Stimulated activated CD8-positive, alpha-beta memory T cell treated with anti-CD3 and anti-CD28 coated beads, Interleukin-4, amount 100 ng/mL, for 48 hours (primary cell): ENCODE measurements at regions not wholly inside any gene's neighbourhood (a gene's known extent, or its start where the extent isn't known, plus 50 kb on each side); places are given as distances from the start of the nearest gene placed in this dataset.
"Not testable (repeated sequence)": the region's sequence is repeated elsewhere in the genome, so short reads cannot be mapped to it uniquely, and the experiment has no call there.

Experiments
- DNase-seq: peaks from one replicate; pipeline ENCODE4 v3.0.0-alpha.2; 2020

DNA sequence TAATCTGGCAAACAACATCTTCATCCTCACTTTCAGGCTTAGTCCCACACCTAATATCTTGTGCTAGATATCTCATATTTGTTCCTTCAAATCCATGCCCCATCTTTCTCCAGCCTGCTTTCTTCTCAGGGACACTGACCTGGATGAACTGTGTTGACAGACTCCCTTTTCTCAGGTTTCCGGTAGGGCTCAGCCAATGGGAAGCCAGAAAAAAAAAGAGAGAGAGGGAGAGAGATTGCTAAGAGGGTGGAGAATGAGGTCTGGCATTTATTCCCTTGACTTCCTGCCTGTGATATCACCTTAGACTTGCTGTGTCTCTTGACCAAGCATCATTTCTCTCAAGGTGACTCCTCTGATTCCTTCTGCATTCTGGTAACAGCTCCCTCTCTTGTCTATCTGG is 145.6 kb upstream of the ABI3BP start:
- no peak for DNase-seq

- no peak for DNase-seq
Observed at GRCh38 chr3:101134331-101134730, 141.1 kb upstream of the ABI3BP start.

- DNase-seq = no peak
Observed at GRCh38 chr3:101133652-101134051, 140.4 kb upstream of the ABI3BP start.

DNA sequence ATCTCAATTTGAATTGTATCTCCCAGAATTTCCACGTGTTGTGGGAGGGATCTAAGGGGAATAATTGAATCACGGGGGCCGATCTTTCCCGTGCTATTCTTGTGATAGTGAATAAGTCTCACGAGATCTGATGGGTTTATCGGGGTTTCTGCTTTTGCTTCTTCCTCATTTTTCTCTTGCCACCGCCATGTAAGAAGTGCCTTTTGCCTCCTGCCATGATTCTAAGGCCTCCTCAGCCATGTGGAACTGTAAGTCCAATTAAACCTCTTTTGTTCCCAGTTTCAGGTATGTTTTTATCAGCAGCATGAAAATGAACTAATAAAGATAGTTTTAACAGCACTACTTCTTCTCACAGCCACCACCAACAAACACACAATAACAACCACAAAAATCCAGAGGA is 140.0 kb upstream of the ABI3BP start:
- DNase-seq = not testable (repeated sequence)

DNA sequence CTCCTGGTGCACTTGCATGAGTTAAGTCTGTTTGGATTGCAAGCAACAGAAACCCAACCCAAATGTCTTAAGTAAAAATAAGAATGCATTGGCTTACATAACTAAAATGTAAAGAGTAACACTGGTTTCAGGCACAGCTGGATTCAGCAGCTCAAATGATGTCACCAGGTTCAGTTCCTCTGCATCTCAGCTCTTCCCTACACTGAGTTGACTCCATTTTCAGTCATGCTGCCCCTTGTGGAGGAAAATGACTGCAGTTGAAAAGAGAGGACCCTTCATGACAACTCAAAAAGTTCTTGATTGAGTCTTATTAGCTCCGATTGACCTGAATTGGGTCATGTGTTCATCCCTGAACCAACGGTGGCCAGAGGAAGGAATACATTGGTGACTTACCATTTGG is 138.5 kb upstream of the ABI3BP start:
- DNase-seq = no peak

DNA sequence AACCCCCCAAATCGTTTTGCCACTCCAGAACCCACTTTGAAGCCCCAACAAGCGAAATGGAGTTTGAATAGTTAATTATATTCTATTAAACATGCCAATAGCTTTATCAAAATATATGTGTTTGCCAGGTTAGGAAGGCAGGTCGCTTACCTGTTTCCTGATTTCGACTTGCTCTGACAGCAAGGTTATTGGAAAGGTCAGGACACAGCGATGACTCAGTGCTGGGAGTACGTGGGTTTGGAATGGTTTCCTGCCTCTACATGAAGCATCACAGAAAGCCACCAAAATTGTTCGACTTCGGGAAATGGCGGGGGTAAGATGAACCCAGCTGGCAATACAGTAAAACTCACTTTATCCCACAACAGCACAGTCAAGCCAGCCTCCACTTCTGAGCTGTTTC is 135.6 kb upstream of the ABI3BP start:
- DNase-seq = no peak

DNA sequence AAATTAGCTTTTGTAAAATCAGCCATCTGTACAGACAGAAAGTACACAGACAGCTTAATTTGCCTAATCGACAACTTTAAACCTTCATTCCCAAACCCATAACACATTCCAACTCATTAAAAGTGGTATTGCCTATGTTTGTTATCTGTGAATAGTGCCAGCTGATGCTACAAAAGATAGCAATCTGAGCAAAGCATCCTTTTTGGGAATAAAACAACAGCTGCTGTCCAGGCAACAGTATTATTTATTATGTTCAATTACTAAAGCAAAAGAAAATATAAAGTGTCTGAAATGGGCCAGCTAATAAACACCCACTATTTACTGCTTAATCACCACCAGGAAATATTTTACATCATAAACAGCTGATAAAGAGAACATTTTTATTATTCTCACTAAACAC is 134.8 kb upstream of the ABI3BP start:
- DNase-seq = no peak

GRCh38 chr3:101124125-101124524 is 130.9 kb upstream of the ABI3BP start:
- DNase-seq = no peak

- DNase-seq = no peak
Observed at GRCh38 chr3:101123081-101123480, 129.9 kb upstream of the ABI3BP start.

DNA sequence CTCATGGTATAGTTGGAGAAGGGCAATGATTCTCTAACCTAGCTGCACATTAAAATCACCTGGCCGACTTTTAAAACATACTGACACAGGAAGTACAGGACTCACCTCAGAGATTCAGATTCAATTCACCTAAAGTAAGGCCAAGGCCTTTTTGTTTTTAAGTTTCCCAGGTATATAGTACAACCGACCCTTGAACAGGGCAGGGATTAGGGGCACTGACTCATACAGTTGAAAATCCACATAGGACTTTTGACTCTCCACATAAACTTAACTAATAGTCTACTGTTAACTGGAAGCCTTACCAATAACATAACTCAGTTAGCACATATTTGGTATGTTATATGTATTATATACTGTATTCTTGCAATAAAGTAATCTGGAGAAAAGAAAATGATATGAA is 129.5 kb upstream of the ABI3BP start:
- DNase-seq = no peak

GRCh38 chr3:101120039-101120438 is 126.8 kb upstream of the ABI3BP start:
- DNase-seq = no peak

DNA sequence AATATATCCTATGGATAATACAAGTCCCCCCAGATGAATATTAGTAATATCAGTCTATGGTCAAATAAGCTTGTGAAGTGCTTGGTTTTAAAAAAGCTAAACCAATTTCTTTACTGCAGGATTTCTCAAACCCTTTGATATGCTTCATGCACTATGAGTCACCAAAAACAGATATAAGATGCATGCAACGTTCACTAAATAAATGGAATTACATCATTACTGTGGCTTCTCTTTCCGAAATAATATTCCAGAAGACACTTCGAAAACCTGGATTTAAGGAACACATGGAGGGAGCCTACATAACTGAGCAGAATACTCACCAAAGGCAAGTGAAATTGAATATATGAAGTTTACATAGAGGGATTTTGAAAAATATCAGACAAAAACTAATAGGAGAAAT is 126.3 kb upstream of the ABI3BP start:
- DNase-seq = no peak

DNA sequence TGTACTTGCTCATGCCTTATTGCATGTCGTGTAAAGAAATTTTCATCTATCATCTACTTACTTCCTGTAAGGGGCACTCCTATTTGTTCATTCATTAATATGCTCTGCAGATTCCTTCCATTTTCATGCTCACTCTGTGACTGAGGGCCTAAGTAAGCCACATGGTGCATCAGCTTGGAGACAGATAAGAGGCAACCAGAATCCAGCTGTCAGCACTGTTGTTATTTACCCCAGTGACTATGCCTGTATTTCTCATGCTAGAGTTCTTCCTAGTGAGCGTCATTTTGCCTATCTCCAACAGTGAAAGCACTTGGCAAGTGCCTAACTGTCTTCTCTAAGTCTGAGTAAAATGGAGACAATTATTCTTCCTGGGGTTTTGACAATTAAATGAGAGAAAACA is 124.8 kb upstream of the ABI3BP start:
- DNase-seq = no peak

DNA sequence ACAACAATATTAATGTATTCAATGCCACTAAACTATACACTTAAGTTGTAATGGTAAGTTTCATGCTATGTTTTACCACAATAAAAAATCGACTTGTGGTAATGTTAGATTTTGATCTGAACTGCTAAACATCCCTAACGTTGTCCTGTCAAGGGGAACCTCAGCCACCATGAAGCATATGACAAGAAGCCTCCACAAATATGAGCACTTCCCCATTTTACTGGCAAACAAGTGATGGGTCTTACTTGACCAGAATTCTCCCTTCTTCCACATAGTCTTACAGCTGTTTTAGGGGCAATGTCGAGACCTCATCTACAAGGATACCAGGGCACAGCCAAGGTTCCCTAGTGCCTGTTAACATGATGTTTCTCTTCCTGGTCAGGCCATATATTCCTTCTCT is 124.2 kb upstream of the ABI3BP start:
- DNase-seq = no peak

DNA sequence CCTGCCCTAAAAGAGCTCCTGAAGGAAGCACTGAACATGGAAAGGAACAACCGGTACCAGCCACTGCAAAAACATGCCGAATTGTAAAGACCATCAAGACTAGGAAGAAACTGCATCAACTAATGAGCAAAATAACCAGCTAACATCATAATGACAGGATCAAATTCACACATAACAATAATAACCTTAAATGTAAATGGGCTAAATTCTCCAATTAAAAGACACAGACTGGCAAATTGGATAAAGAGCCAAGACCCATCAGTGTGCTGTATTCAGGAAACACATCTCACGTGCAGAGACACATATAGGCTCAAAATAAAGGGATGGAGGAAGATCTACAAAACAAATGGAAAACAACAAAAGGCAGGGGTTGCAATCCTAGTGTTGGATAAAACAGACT is 117.1 kb upstream of the ABI3BP start:
- not testable (repeated sequence) for DNase-seq

DNA sequence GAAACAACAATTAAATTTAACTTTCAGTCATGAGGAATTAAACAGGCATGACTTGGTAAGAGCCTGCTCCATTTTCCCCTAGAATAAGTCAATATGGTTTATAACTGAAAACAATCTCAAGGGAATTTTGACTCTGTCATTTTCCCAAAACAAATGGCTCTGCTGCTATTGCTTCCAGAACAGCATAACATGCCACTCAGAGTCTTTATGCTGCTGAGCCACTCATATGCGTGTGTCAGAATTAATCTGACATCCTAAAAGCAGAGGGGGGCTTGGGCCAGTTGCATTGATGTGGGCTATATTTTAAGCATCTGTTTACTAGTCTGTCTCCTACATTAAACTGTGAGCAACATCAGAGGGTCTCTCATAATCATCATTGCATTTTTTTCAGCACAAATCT is 111.1 kb upstream of the ABI3BP start:
- no peak for DNase-seq

DNA sequence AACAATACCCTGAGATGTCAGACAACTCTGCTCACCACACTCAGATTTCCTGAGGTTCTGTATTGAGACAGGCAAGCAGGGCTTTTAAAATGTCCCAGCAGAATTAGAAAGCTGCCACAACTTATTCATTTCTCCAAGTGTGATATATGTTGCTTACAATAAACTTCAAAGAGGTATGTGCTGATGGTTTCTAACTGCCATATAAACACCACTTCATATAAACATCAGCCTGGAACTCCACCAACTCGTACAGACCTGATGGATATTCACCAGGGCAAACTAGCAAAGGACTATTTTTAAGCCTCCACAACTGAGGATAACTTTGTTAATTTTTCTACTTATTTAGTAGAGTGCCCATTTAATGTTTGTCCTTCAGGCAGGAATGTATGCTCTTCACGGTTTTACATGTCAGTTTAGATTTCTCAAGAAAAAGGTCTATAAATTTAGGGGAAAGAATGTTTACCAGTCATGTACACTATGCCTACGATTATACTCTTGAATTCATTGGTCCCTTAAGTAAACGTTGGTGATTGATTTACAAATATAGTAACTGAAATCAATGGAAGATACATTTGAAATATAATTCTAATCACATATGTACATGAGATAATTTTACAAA is 109.6 kb upstream of the ABI3BP start:
- DNase-seq = no peak

- no peak for DNase-seq
Observed at GRCh38 chr3:101100361-101101009, 107.3 kb upstream of the ABI3BP start.

GRCh38 chr3:101099791-101100190 is 106.6 kb upstream of the ABI3BP start:
- no peak for DNase-seq

- no peak for DNase-seq
Observed at GRCh38 chr3:101096444-101096843, 103.2 kb upstream of the ABI3BP start.

- DNase-seq = no peak
Observed at GRCh38 chr3:101095693-101096430, 102.6 kb upstream of the ABI3BP start.

- no peak for DNase-seq
Observed at GRCh38 chr3:101091489-101091888, 98.3 kb upstream of the ABI3BP start.

DNA sequence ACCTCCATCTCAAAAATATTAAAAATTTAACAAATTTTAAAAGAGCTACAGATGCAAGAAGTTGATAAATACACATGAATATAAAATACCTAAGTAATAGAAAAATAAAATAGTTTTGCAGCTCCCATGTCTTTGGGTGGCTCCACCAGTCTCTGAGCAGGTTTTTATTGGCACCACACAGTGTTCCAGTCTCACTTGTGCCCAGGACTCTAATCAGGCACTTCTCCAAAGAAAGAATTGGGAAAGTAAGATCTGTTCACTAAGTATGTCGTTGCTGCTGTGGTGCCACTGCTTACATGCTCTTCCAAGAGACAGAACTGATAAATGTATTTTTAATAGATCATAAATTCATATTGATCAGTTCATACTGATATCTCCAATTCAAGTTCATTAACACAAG is 92.5 kb upstream of the ABI3BP start:
- no peak for DNase-seq

- DNase-seq = no peak
Observed at GRCh38 chr3:101084404-101084803, 91.2 kb upstream of the ABI3BP start.

- DNase-seq = no peak
Observed at GRCh38 chr3:101081999-101082398, 88.8 kb upstream of the ABI3BP start.
